GM18907 (cell line): ENCODE measurements at regions not wholly inside any gene's neighbourhood (a gene's known extent, or its start where the extent isn't known, plus 50 kb on each side); places are given as distances from the start of the nearest gene placed in this dataset.

Experiments
- ATAC-seq: cut with Tn5 transposase; IDR thresholded peaks from one replicate; pipeline ENCODE4 v1.9.1; 2021; ENCODE audit warnings: mild to moderate bottlenecking, moderate library complexity; ENCODE audit not compliant: unreplicated experiment

DNA sequence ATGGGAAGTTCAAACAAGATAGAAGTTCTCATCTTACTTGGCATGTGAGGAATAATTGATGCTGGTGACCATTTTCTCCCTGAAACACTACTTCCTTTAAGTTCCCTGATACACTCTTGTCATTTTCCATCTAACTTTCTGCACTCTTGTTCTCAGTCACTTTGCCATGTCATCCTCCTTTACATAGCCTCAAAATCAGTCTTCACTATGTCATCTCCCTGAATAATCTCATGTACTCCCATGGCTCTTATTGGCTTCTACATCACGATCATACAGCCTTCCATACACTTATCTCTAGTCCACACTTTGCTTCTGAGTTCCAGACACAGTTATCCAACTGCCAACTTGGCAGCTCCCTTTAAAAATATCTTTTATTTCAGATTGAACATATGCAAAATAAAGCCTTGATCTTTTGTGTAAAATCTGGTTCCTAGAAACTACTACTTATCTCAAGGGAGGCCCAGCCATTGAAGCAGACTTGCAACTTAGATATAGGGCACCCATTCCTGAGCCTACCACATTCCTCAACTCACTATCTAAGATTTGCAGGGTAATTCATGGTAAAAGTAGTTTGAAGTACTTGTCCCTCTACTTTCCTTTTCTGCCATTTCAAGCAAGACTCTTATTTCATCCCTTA is 1070.2 kb upstream of the NXPH2 start:
- no peak for ATAC-seq

- ATAC-seq = no peak
Measured at GRCh38 chr2:139836769-139837168, 1056.6 kb upstream of the NXPH2 start.

- no peak for ATAC-seq
Measured at GRCh38 chr2:139835101-139835500, 1054.9 kb upstream of the NXPH2 start.

DNA sequence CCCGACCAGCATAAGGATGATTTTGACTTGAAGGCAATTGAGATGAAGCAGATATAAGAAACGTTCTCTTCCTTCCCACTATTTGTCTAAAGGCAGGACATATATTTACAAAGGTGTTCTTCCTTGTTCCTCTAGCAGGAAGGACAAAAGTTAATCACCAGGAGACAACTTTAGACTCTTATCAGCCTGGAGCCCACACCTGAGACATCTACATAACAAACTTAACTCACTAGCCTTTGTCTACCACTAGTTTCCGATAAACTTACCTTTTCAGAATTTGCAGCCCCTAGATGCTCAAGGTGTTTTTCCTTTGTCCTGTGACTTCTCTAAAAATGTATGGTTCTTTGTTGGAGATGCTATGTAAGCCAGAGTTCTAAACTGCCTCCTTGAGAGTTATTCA is 1047.8 kb upstream of the NXPH2 start:
- no peak for ATAC-seq

- no peak for ATAC-seq
Measured at GRCh38 chr2:139825726-139826125, 1045.5 kb upstream of the NXPH2 start.

GRCh38 chr2:139819273-139819796 is 1039.1 kb upstream of the NXPH2 start:
- no peak for ATAC-seq

- no peak for ATAC-seq
Measured at GRCh38 chr2:139814458-139814857, 1034.3 kb upstream of the NXPH2 start.

DNA sequence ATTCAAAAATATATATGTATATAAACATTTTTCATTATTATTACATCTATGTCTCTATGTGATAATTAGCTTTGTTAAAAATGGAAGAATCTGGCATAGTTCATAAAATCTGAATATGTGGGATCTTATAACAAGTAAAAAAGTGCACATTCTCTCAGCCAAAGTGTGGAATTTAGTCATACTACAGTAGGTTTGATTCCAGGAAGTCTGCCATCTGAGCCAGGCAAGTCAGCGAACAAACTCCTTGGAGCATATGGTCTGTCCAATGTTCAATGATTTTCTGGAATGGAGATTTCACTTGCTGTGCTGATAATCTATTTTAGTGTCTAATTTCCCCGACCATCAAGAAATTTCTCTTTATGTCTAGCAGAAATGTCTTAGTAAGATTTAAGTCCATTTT is 1033.2 kb upstream of the NXPH2 start:
- ATAC-seq = no peak

DNA sequence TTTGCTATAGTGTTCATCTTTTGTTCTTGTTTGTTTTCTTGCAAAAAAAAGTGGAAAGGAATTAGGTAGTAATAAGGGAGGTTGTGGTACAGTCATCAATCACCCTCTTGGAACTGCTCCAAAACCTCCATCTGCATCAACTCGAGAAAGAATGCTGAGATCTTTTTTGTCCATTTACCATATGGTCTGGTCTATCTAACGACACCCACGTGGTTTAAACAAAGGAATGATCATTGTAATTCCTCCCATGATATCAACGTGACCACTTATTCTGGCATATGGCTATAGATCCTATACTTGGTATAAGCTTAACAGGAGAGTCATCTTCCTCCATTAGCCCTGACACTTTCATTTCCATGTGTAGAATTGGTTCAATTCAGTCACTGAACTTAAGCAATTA is 1025.3 kb upstream of the NXPH2 start:
- no peak for ATAC-seq

- no peak for ATAC-seq
Measured at GRCh38 chr2:139798391-139798790, 1018.2 kb upstream of the NXPH2 start.

- no peak for ATAC-seq
Measured at GRCh38 chr2:139790807-139791752, 1010.9 kb upstream of the NXPH2 start.

- no peak for ATAC-seq
Measured at GRCh38 chr2:139790136-139790535, 1009.9 kb upstream of the NXPH2 start.

DNA sequence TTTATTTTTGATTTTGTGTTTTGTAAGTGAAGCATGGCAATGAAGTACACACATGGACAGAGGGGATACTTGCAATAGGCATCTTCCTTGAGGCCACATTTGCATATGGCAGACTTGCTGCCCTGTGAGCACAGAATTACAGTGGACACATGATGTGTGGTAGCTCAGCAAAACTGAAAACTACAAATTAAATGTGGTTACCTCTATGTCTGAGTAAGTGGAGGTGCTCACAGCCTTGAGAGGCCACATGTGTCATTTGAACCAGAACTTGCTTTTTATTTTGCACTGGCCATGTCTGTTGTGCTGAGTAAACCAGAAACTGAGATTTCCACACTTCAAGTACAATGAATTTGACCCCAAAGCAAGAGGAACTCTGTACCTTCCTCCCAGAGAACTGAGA is 998.5 kb upstream of the NXPH2 start:
- ATAC-seq = no peak

DNA sequence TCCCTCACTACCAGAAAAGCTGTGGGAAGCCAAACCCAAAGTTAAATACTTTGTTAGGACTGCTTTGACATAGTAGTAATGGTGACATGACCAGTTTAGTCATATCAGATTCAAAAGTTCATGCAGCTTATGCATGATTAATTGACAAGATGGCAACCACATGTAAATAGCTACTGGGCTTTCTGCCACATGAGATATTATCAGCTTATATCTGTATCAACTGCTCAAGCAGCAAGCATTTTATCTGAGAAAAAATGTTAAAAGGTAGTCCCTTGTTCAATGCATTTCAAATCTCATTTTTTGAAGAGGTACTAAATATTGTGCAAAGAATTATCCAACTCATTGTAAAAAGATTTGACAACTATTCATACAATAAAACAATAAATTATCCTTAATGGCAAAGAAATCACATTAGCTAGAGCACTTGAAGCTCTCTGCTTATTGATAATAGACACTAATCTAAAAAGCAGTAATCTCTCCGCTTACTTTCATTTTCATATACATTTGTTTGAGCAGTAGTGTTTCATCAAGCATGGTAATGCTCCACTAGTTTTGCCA is 993.6 kb upstream of the NXPH2 start:
- no peak for ATAC-seq

DNA sequence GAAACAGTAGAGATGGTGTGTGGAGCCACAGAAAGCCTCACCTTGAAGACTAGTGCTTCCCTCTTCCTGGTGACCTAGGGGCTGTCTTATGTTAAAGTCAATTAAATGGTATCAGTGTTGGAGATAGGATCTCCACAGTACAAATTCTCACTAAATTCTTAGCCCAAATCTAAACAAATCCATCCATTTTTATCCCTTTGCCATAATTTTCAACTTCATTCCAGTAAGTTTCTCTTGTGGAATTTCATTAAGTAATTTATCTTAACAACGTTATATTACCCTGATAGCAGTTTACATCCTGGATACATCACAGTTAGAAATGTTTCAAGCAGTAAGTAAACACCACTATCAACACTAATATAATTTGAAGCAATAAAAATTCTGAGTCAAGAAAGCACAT is 989.4 kb upstream of the NXPH2 start:
- no peak for ATAC-seq

- no peak for ATAC-seq
Measured at GRCh38 chr2:139763705-139764104, 983.5 kb upstream of the NXPH2 start.

GRCh38 chr2:139759000-139759505 is 978.9 kb upstream of the NXPH2 start:
- ATAC-seq = no peak

GRCh38 chr2:139746901-139747300 is 966.7 kb upstream of the NXPH2 start:
- no peak for ATAC-seq

DNA sequence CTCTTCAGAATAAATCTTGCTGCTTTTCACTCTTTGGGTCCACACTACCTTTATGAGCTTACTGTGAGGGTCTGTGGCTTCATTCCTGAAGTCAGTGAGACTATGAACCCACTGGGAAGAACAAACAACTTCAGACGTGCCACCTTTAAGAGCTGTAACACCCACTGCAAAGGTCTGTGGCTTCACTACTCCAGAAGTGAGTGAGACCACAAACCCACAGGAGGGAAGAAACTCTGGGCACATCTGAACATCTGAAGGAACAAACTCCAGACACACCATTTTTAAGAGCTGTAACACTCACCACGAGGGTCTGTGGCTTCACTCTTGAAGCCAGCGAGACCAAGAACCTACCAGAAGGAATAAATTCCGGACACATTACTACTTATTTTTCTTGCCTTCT is 964.1 kb upstream of the NXPH2 start:
- ATAC-seq = no peak

GRCh38 chr2:139742216-139743172 is 962.3 kb upstream of the NXPH2 start:
- ATAC-seq = no peak
